Stomach (tissue), 4 donors: ENCODE measurements at regions not wholly inside any gene's neighbourhood (a gene's known extent, or its start where the extent isn't known, plus 50 kb on each side); places are given as distances from the start of the nearest gene placed in this dataset.

ENCODE experiments used
- CTCF ChIP-seq, 7 experiments: fragments of 450-650 bp in 4 of 7; fragments of 200-600 bp in 3 of 7; sonication (generic) in 3 of 7; IDR thresholded peaks; one replicate each; pipeline ENCODE4 v1.5.1; 2016 to 2019; ENCODE audit warnings: antibody characterized with exemption in 7 of 7, control low read depth in 2 of 7, mild to moderate bottlenecking in 1 of 7
- EP300 ChIP-seq: sonication (generic); formaldehyde crosslinking; IDR thresholded peaks from one replicate; pipeline ENCODE4 v1.6.1; 2017; ENCODE audit warnings: antibody characterized with exemption

GRCh38 chr5:163772241-163772640 is 266.8 kb downstream of the MAT2B start:
- TF ChIP-seq CTCF (IDR thresholded peaks at IDR 0.05) (no peak), EP300 (no peak)
